NT2/D1 (cell line): ENCODE measurements at regions not wholly inside any gene's neighbourhood (a gene's known extent, or its start where the extent isn't known, plus 50 kb on each side); places are given as distances from the start of the nearest gene placed in this dataset.
"Not testable (repeated sequence)": the region's sequence is repeated elsewhere in the genome, so short reads cannot be mapped to it uniquely, and the experiment has no call there.

ENCODE experiments used
- SUZ12 ChIP-seq: IDR thresholded peaks from 2 replicates; pipeline ENCODE4 v1.6.1; 2011; ENCODE audit not compliant: insufficient read length, insufficient read depth; ENCODE audit errors: extremely low read depth
- YY1 ChIP-seq: IDR thresholded peaks from 2 replicates; pipeline ENCODE4 v1.6.1; 2011; ENCODE audit not compliant: insufficient read length, insufficient read depth
- ZNF274 ChIP-seq: IDR thresholded peaks from 2 replicates; pipeline ENCODE4 v1.6.1; 2011; ENCODE audit warnings: mild to moderate bottlenecking, low read depth, low read length

GRCh38 chr9:115348936-115349335, 231.0 kb upstream of the TNC start:
- not testable (repeated sequence) for TF ChIP-seq SUZ12, YY1, ZNF274
